T-helper 1 cell treated with Interleukin-12 subunit alpha and Interleukin-12 subunit beta and Interleukin-4 antibody, amounts not matched to agents 30 μg/mL and 1 μg/mL, for 36 hours (primary cell): ENCODE measurements at regions not wholly inside any gene's neighbourhood (a gene's known extent, or its start where the extent isn't known, plus 50 kb on each side); places are given as distances from the start of the nearest gene placed in this dataset.

Experiments used
- H3K27ac Mint-ChIP-seq: one replicate; pipeline ENCODE4 v1.8.0; 2021; ENCODE audit warnings: mild to moderate bottlenecking, mixed read lengths
- H3K27me3 Mint-ChIP-seq: one replicate; pipeline ENCODE4 v1.8.0; 2021; ENCODE audit warnings: low read depth, mixed read lengths
- H3K36me3 Mint-ChIP-seq: one replicate; pipeline ENCODE4 v1.8.0; 2021; ENCODE audit warnings: low read depth, mixed read lengths
- H3K4me1 Mint-ChIP-seq: one replicate; pipeline ENCODE4 v1.8.0; 2021; ENCODE audit warnings: low read depth, mixed read lengths
- H3K4me3 Mint-ChIP-seq: one replicate; pipeline ENCODE4 v1.8.0; 2021; ENCODE audit warnings: mild to moderate bottlenecking, moderate library complexity, mixed read lengths
- H3K9me3 Mint-ChIP-seq: one replicate; pipeline ENCODE4 v1.8.0; 2021; ENCODE audit warnings: mixed read lengths

- Mint-ChIP-seq H3K4me3 (no peak overlapping the region), H3K4me1 (no peaks in the 10 kb centered on the region), H3K27ac (no peak overlapping the region), H3K27me3 (no peaks in the 10 kb centered on the region), H3K36me3 (no peaks in the 10 kb centered on the region), H3K9me3 (no peaks in the 10 kb centered on the region)
Measured at GRCh38 chr7:42693722-42694121, 218.1 kb downstream of the C7orf25 start.

- no peak overlapping the region for H3K27ac Mint-ChIP-seq
Measured at GRCh38 chr7:42692621-42693020, 219.2 kb downstream of the C7orf25 start.

GRCh38 chr7:42690794-42691639 is 220.9 kb downstream of the C7orf25 start:
- Mint-ChIP-seq H3K4me3 (no peak overlapping the region), H3K4me1 (no peaks in the 10 kb centered on the region), H3K9me3 (no peaks in the 10 kb centered on the region), H3K27ac (no peak overlapping the region), H3K27me3 (no peaks in the 10 kb centered on the region), H3K36me3 (no peaks in the 10 kb centered on the region)

More at GRCh38 chr7:42692621-42693020, 219.2 kb downstream of the C7orf25 start:
- H3K9me3 Mint-ChIP-seq: no peaks in the 10 kb centered on the region
- H3K36me3 Mint-ChIP-seq: no peaks in the 10 kb centered on the region
- H3K4me3 Mint-ChIP-seq: no peak overlapping the region
- no peaks in the 10 kb centered on the region for H3K27me3 Mint-ChIP-seq
- H3K4me1 Mint-ChIP-seq: no peaks in the 10 kb centered on the region

GRCh38 chr7:42689626-42690025 is 222.2 kb downstream of the C7orf25 start:
- H3K4me3 Mint-ChIP-seq: no peak overlapping the region
- H3K9me3 Mint-ChIP-seq: no peaks in the 10 kb centered on the region
- H3K27me3 Mint-ChIP-seq: no peaks in the 10 kb centered on the region
- H3K36me3 Mint-ChIP-seq: no peaks in the 10 kb centered on the region
- no peak overlapping the region for H3K27ac Mint-ChIP-seq
- no peaks in the 10 kb centered on the region for H3K4me1 Mint-ChIP-seq

- Mint-ChIP-seq H3K9me3 (no peaks in the 10 kb centered on the region), H3K27ac (no peak overlapping the region), H3K36me3 (no peaks in the 10 kb centered on the region), H3K4me3 (no peak overlapping the region), H3K4me1 (no peaks in the 10 kb centered on the region), H3K27me3 (no peaks in the 10 kb centered on the region)
Measured at GRCh38 chr7:42688056-42688371, 223.9 kb downstream of the C7orf25 start.

GRCh38 chr7:42687211-42688055 is 224.4 kb downstream of the C7orf25 start:
- no peaks in the 10 kb centered on the region for H3K9me3 Mint-ChIP-seq
- H3K4me3 Mint-ChIP-seq: no peak overlapping the region
- H3K27ac Mint-ChIP-seq: no peak overlapping the region
- no peaks in the 10 kb centered on the region for H3K27me3 Mint-ChIP-seq
- H3K4me1 Mint-ChIP-seq: no peaks in the 10 kb centered on the region
- H3K36me3 Mint-ChIP-seq: no peaks in the 10 kb centered on the region

GRCh38 chr7:42686594-42687156 is 225.2 kb downstream of the C7orf25 start:
- Mint-ChIP-seq H3K4me1 (no peaks in the 10 kb centered on the region), H3K27ac (no peak overlapping the region), H3K27me3 (no peaks in the 10 kb centered on the region)

GRCh38 chr7:42685911-42686310 is 226.0 kb downstream of the C7orf25 start:
- Mint-ChIP-seq H3K36me3 (no peaks in the 10 kb centered on the region), H3K27me3 (no peaks in the 10 kb centered on the region), H3K4me3 (no peak overlapping the region), H3K27ac (no peak overlapping the region), H3K4me1 (no peaks in the 10 kb centered on the region), H3K9me3 (no peaks in the 10 kb centered on the region)

More at GRCh38 chr7:42686594-42687156, 225.2 kb downstream of the C7orf25 start:
- no peaks in the 10 kb centered on the region for H3K36me3 Mint-ChIP-seq
- no peak overlapping the region for H3K4me3 Mint-ChIP-seq
- no peaks in the 10 kb centered on the region for H3K9me3 Mint-ChIP-seq

GRCh38 chr7:42677751-42678699 is 233.8 kb downstream of the C7orf25 start:
- H3K27me3 Mint-ChIP-seq: no peaks in the 10 kb centered on the region
- no peak overlapping the region for H3K27ac Mint-ChIP-seq
- H3K36me3 Mint-ChIP-seq: no peaks in the 10 kb centered on the region
- H3K4me3 Mint-ChIP-seq: no peak overlapping the region
- H3K4me1 Mint-ChIP-seq: no peaks in the 10 kb centered on the region
- H3K9me3 Mint-ChIP-seq: no peaks in the 10 kb centered on the region

GRCh38 chr7:42674541-42674940 is 237.3 kb downstream of the C7orf25 start:
- H3K9me3 Mint-ChIP-seq: peaks cover 3% of the 10 kb centered on the region
- no peak overlapping the region for H3K27ac Mint-ChIP-seq
- H3K4me1 Mint-ChIP-seq: no peaks in the 10 kb centered on the region
- H3K27me3 Mint-ChIP-seq: no peaks in the 10 kb centered on the region
- H3K4me3 Mint-ChIP-seq: no peak overlapping the region
- no peaks in the 10 kb centered on the region for H3K36me3 Mint-ChIP-seq

GRCh38 chr7:42673951-42674350 is 237.9 kb downstream of the C7orf25 start:
- no peaks in the 10 kb centered on the region for H3K4me1 Mint-ChIP-seq
- no peaks in the 10 kb centered on the region for H3K36me3 Mint-ChIP-seq
- no peak overlapping the region for H3K4me3 Mint-ChIP-seq
- peaks cover 3% of the 10 kb centered on the region for H3K9me3 Mint-ChIP-seq
- H3K27me3 Mint-ChIP-seq: no peaks in the 10 kb centered on the region
- H3K27ac Mint-ChIP-seq: no peak overlapping the region

GRCh38 chr7:42672339-42672999 is 239.4 kb downstream of the C7orf25 start:
- peaks cover 6% of the 10 kb centered on the region for H3K9me3 Mint-ChIP-seq
- H3K36me3 Mint-ChIP-seq: no peaks in the 10 kb centered on the region
- H3K4me1 Mint-ChIP-seq: no peaks in the 10 kb centered on the region
- no peaks in the 10 kb centered on the region for H3K27me3 Mint-ChIP-seq
- no peak overlapping the region for H3K27ac Mint-ChIP-seq
- H3K4me3 Mint-ChIP-seq: no peak overlapping the region

- no peaks in the 10 kb centered on the region for H3K36me3 Mint-ChIP-seq
- H3K4me3 Mint-ChIP-seq: no peak overlapping the region
- peaks cover 14% of the 10 kb centered on the region for H3K9me3 Mint-ChIP-seq
- no peaks in the 10 kb centered on the region for H3K27me3 Mint-ChIP-seq
- no peaks in the 10 kb centered on the region for H3K4me1 Mint-ChIP-seq
- no peak overlapping the region for H3K27ac Mint-ChIP-seq
Measured at GRCh38 chr7:42671627-42672026, 240.2 kb downstream of the C7orf25 start.
